ENCODE measurements at regions not wholly inside any gene's neighbourhood (a gene's known extent, or its start where the extent isn't known, plus 50 kb on each side); places are given as distances from the start of the nearest gene placed in this dataset.

- TF ChIP-seq, protein P1, sequence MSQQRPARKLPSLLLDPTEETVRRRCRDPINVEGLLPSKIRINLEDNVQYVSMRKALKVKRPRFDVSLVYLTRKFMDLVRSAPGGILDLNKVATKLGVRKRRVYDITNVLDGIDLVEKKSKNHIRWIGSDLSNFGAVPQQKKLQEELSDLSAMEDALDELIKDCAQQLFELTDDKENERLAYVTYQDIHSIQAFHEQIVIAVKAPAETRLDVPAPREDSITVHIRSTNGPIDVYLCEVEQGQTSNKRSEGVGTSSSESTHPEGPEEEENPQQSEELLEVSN (IDR thresholded peaks at IDR 0.05): no peak
- TF ChIP-seq BRCA1 (IDR thresholded peaks at IDR 0.05; ENCODE audit: low read depth, low read length) (no peak), ZNF274 (IDR thresholded peaks at IDR 0.05; ENCODE audit: borderline replicate concordance, extremely low read depth, low read length) (no peak), EZH2 (IDR thresholded peaks at IDR 0.05; ENCODE audit: low read depth, low read length, severe bottlenecking) (no peak), NANOG (IDR thresholded peaks at IDR 0.05; ENCODE audit: insufficient read depth, low read depth, low read length, poor library complexity, severe bottlenecking) (no peak), TCF12 (IDR thresholded peaks at IDR 0.05; ENCODE audit: low read depth, low read length) (no peak), SIN3A (conservative IDR thresholded peaks at IDR 0.05 in 1 of 2, IDR thresholded peaks at IDR 0.05 in 1 of 2; ENCODE audit: low read depth in 1 of 2, low read length in 2 of 2) (no peak), JUND (IDR thresholded peaks at IDR 0.05; ENCODE audit: low read length) (no peak), SP2 (IDR thresholded peaks at IDR 0.05; ENCODE audit: low read length) (no peak)
Observed at GRCh38 chr1:55768327-55768952, 553.3 kb upstream of the USP24 start (continued).
